IPS DF 19.7 (cell line): ENCODE measurements at regions not wholly inside any gene's neighbourhood (a gene's known extent, or its start where the extent isn't known, plus 50 kb on each side); places are given as distances from the start of the nearest gene placed in this dataset.

Experiments
- DNase-seq: peaks from one replicate; pipeline ENCODE4 v3.0.0-alpha.2; 2013; ENCODE audit warnings: low read depth, low spot score

- DNase-seq: no peak
Observed at GRCh38 chr12:46470036-46470627, 97.6 kb upstream of the SLC38A2 start.

- DNase-seq: no peak
Observed at GRCh38 chr12:46468813-46469212, 96.2 kb upstream of the SLC38A2 start.

GRCh38 chr12:46468160-46468559, 95.6 kb upstream of the SLC38A2 start:
- DNase-seq: no peak

GRCh38 chr12:46465307-46465706, 92.7 kb upstream of the SLC38A2 start:
- DNase-seq: no peak

- no peak for DNase-seq
Observed at GRCh38 chr12:46464863-46465262, 92.3 kb upstream of the SLC38A2 start.

- no peak for DNase-seq
Observed at GRCh38 chr12:46462641-46463355, 90.2 kb upstream of the SLC38A2 start.

GRCh38 chr12:46461907-46462640, 89.5 kb upstream of the SLC38A2 start:
- no peak for DNase-seq

GRCh38 chr12:46461459-46461858, 88.9 kb upstream of the SLC38A2 start:
- DNase-seq: no peak

GRCh38 chr12:46460682-46461210, 88.2 kb upstream of the SLC38A2 start:
- no peak for DNase-seq

GRCh38 chr12:46459861-46460545, 87.4 kb upstream of the SLC38A2 start:
- DNase-seq: no peak

- DNase-seq: peak; percentile 30
Observed at GRCh38 chr12:46459111-46459510, 86.5 kb upstream of the SLC38A2 start.

GRCh38 chr12:46458500-46459102, 86.0 kb upstream of the SLC38A2 start:
- DNase-seq: no peak

- no peak for DNase-seq
Observed at GRCh38 chr12:46457958-46458357, 85.4 kb upstream of the SLC38A2 start.

GRCh38 chr12:46456356-46457334, 84.1 kb upstream of the SLC38A2 start:
- no peak for DNase-seq

- no peak for DNase-seq
Observed at GRCh38 chr12:46455648-46456352, 83.2 kb upstream of the SLC38A2 start.

- DNase-seq: no peak
Observed at GRCh38 chr12:46454981-46455380, 82.4 kb upstream of the SLC38A2 start.

- no peak for DNase-seq
Observed at GRCh38 chr12:46453428-46453827, 80.9 kb upstream of the SLC38A2 start.

- no peak for DNase-seq
Observed at GRCh38 chr12:46452776-46453175, 80.2 kb upstream of the SLC38A2 start.

GRCh38 chr12:46452061-46452615, 79.6 kb upstream of the SLC38A2 start:
- no peak for DNase-seq
